CD14-positive monocyte (primary cell): ENCODE measurements at regions not wholly inside any gene's neighbourhood (a gene's known extent, or its start where the extent isn't known, plus 50 kb on each side); places are given as distances from the start of the nearest gene placed in this dataset.

ENCODE experiments used
- DNase-seq, 3 donors: peaks; one replicate each; pipeline ENCODE4 v3.0.0-alpha.2; 2011 to 2022
- H2AFZ ChIP-seq: 2 replicates; pipeline ENCODE4 v1.6.0; 2012; ENCODE audit warnings: mild to moderate bottlenecking, low read depth, low read length, inconsistent platforms; ENCODE audit not compliant: insufficient read depth, poor library complexity, severe bottlenecking
- H3K27ac ChIP-seq, 2 donors: 1 replicate in 1 of 2; 2 replicates in 1 of 2; pipeline ENCODE4 v1.5.1; 2012 to 2013; ENCODE audit warnings: low read length in 2 of 2, control low read depth in 1 of 2, inconsistent platforms in 1 of 2, low read depth in 1 of 2, mild to moderate bottlenecking in 1 of 2
- H3K27me3 ChIP-seq, 2 donors: one replicate each; pipeline versions ENCODE4 v1.6.0 to v1.6.1; 2011 to 2013; ENCODE audit warnings: low read length in 2 of 2; ENCODE audit not compliant: control insufficient read depth in 2 of 2, insufficient read depth in 2 of 2
- H3K36me3 ChIP-seq, 2 donors: replicated peaks in 1 of 2; 1 replicate in 1 of 2; 2 replicates in 1 of 2; pipeline versions ENCODE4 v1.5.1 to v1.6.1; 2012 to 2013; ENCODE audit warnings: low read length in 2 of 2, control low read depth in 1 of 2, inconsistent platforms in 1 of 2, mild to moderate bottlenecking in 1 of 2; ENCODE audit not compliant: insufficient read depth in 2 of 2, control insufficient read depth in 1 of 2
- H3K4me1 ChIP-seq, 2 donors: 1 replicate in 1 of 2; 2 replicates in 1 of 2; pipeline versions ENCODE4 v1.5.1 to v1.6.1; 2012 to 2013; ENCODE audit warnings: low read length in 2 of 2, control low read depth in 1 of 2, inconsistent platforms in 1 of 2, mild to moderate bottlenecking in 1 of 2, moderate library complexity in 1 of 2; ENCODE audit not compliant: insufficient read depth in 2 of 2, control insufficient read depth in 1 of 2
- H3K4me2 ChIP-seq: replicated peaks from 2 replicates; pipeline ENCODE3; 2012; ENCODE audit warnings: low read length, moderate library complexity, mild to moderate bottlenecking; ENCODE audit not compliant: poor library complexity, severe bottlenecking; ENCODE audit errors: extremely low read depth
- H3K4me3 ChIP-seq, 3 experiments: fragments of 200-600 bp in 1 of 3; sonication (generic) in 1 of 3; replicated peaks in 1 of 3; 1 replicate in 2 of 3; 2 replicates in 1 of 3; pipeline ENCODE4 v1.5.1; 2011 to 2013; ENCODE audit warnings: low read length in 3 of 3, mild to moderate bottlenecking in 3 of 3, control low read depth in 2 of 3, low read depth in 2 of 3, inconsistent platforms in 1 of 3, moderate library complexity in 1 of 3
- H3K79me2 ChIP-seq: 2 replicates; pipeline ENCODE4 v1.6.0; 2012; ENCODE audit warnings: mild to moderate bottlenecking, control low read depth, inconsistent platforms, low read length, moderate library complexity; ENCODE audit not compliant: insufficient read depth
- H3K9ac ChIP-seq: 2 replicates; pipeline ENCODE4 v1.6.0; 2017; ENCODE audit warnings: low read length, mild to moderate bottlenecking; ENCODE audit not compliant: insufficient read depth, poor library complexity, severe bottlenecking
- H3K9me3 ChIP-seq, 2 donors: replicated peaks in 1 of 2; 1 replicate in 1 of 2; 2 replicates in 1 of 2; pipeline versions ENCODE4 v1.5.1 to v1.6.1; 2012 to 2013; ENCODE audit warnings: low read length in 2 of 2, control low read depth in 1 of 2; ENCODE audit not compliant: control insufficient read depth in 1 of 2, insufficient read depth in 1 of 2
- H4K20me1 ChIP-seq: 2 replicates; pipeline ENCODE4 v1.6.0; 2012; ENCODE audit warnings: mild to moderate bottlenecking, low read length, control low read depth, moderate library complexity; ENCODE audit not compliant: insufficient read depth
- H3K27ac Mint-ChIP-seq, 7 donors: one replicate each; pipeline ENCODE4 v1.8.0; 2020; ENCODE audit warnings: mild to moderate bottlenecking in 7 of 7, mixed read lengths in 7 of 7, moderate library complexity in 6 of 7, inconsistent platforms in 2 of 7
- H3K27me3 Mint-ChIP-seq, 3 donors: one replicate each; pipeline ENCODE4 v1.8.0; 2021 to 2022; ENCODE audit warnings: low read depth in 3 of 3, mild to moderate bottlenecking in 3 of 3, mixed read lengths in 3 of 3, moderate library complexity in 3 of 3, inconsistent platforms in 1 of 3
- H3K36me3 Mint-ChIP-seq, 2 donors: one replicate each; pipeline ENCODE4 v1.8.0; 2020; ENCODE audit warnings: mixed read lengths in 2 of 2, inconsistent platforms in 1 of 2, mild to moderate bottlenecking in 1 of 2
- H3K4me1 Mint-ChIP-seq: one replicate; pipeline ENCODE4 v1.8.0; 2020; ENCODE audit warnings: mild to moderate bottlenecking, mixed read lengths
- H3K4me3 Mint-ChIP-seq, 2 donors: one replicate each; pipeline ENCODE4 v1.8.0; 2020; ENCODE audit warnings: mild to moderate bottlenecking in 2 of 2, mixed read lengths in 2 of 2, moderate library complexity in 1 of 2
- H3K9me3 Mint-ChIP-seq, 7 donors: one replicate each; pipeline ENCODE4 v1.8.0; 2020 to 2022; ENCODE audit warnings: mixed read lengths in 7 of 7, mild to moderate bottlenecking in 6 of 7, moderate library complexity in 6 of 7, inconsistent platforms in 2 of 7
- CTCF ChIP-seq: fragments of 200-600 bp; IDR thresholded peaks from one replicate; pipeline ENCODE4 v1.8.0; 2022; ENCODE audit warnings: antibody characterized with exemption, mild to moderate bottlenecking
- WGBS: methylation state at CpG from one replicate; pipeline ENCODE4 v1.1.5; 2013; ENCODE audit warnings: missing lambda C conversion rate; ENCODE audit not compliant: insufficient coverage; 5-methylcytosine and 5-hydroxymethylcytosine counted together
- intact Hi-C, 2 donors: fragments of 100-400 bp; cut with micrococcal nuclease; formaldehyde crosslinking; loops; one replicate each; pipeline versions ENCODE4 v1.15.0 to v1.15.1; 2023

- Histone ChIP-seq H4K20me1 (no peaks in the 10 kb centered on the region), H3K36me3 (no peaks in the 10 kb centered on the region), H3K4me3 (no peak overlapping the region), H3K27ac (no peak overlapping the region), H3K4me1 (no peaks in the 10 kb centered on the region), H3K9me3 (peaks cover 6 to 34% of the 10 kb centered on the region in 2 donors), H3K4me2 (no peak overlapping the region), H3K79me2 (no peaks in the 10 kb centered on the region), H2AFZ (no peak overlapping the region), H3K9ac (no peak overlapping the region), H3K27me3 (no peaks in the 10 kb centered on the region)
- TF ChIP-seq CTCF = no peak
- Mint-ChIP-seq H3K4me3 (no peak overlapping the region), H3K27ac (no peak overlapping the region), H3K36me3 (no peaks in the 10 kb centered on the region), H3K4me1 (no peaks in the 10 kb centered on the region), H3K9me3 (peaks cover 0 to 6% (median 2%) of the 10 kb centered on the region in 7 donors), H3K27me3 (no peaks in the 10 kb centered on the region)
- no peak for DNase-seq
- 100% methylated on average over 4 of the region's 8 CpGs for WGBS
- intact Hi-C loops = no loop called here
Observed at GRCh38 chr5:29882036-29882435, 1311.5 kb upstream of the CDH6 start.

- Mint-ChIP-seq H3K9me3 (peaks cover 0 to 3% (median 2%) of the 10 kb centered on the region in 7 donors), H3K27me3 (no peaks in the 10 kb centered on the region), H3K4me1 (no peaks in the 10 kb centered on the region), H3K27ac (no peak overlapping the region), H3K36me3 (no peaks in the 10 kb centered on the region), H3K4me3 (no peak overlapping the region)
- no peaks in the 10 kb centered on the region for H3K4me1 ChIP-seq
- no peaks in the 10 kb centered on the region for H3K79me2 ChIP-seq
- no peak overlapping the region for H3K27ac ChIP-seq
- no CpG with 5 or more reads among the region's 6 CpGs for WGBS
- no peak overlapping the region for H3K9ac ChIP-seq
- peaks cover 2 to 30% of the 10 kb centered on the region in 2 donors for H3K9me3 ChIP-seq
- H3K4me3 ChIP-seq = no peak overlapping the region
- no peak overlapping the region for H3K4me2 ChIP-seq
- intact Hi-C loops = no loop called here
- no peaks in the 10 kb centered on the region for H3K36me3 ChIP-seq
- H4K20me1 ChIP-seq = no peaks in the 10 kb centered on the region
- DNase-seq = no peak
- no peak for TF ChIP-seq CTCF
- no peak overlapping the region for H2AFZ ChIP-seq
- H3K27me3 ChIP-seq = no peaks in the 10 kb centered on the region
Observed at GRCh38 chr5:29879401-29879800, 1314.1 kb upstream of the CDH6 start.
